Activated CD4-positive, alpha-beta T cell treated with anti-CD3 and anti-CD28 coated beads, Interleukin-2, amount 50 U/mL, for 48 hours (primary cell): ENCODE measurements at regions not wholly inside any gene's neighbourhood (a gene's known extent, or its start where the extent isn't known, plus 50 kb on each side); places are given as distances from the start of the nearest gene placed in this dataset.

Source experiments
- DNase-seq, 2 experiments: peaks; one replicate each; pipeline ENCODE4 v3.0.0-alpha.2; 2020

GRCh38 chr20:57838670-57839151 lies 128.9 kb upstream of the PMEPA1 start:
- no peak for DNase-seq

- no peak for DNase-seq
Measured at GRCh38 chr20:57837208-57838035, 127.6 kb upstream of the PMEPA1 start.

- DNase-seq: no peak
Measured at GRCh38 chr20:57835588-57836455, 126.0 kb upstream of the PMEPA1 start.

- no peak for DNase-seq
Measured at GRCh38 chr20:57835074-57835452, 125.2 kb upstream of the PMEPA1 start.

- DNase-seq: no peak
Measured at GRCh38 chr20:57834306-57835073, 124.7 kb upstream of the PMEPA1 start.

GRCh38 chr20:57831993-57832585 lies 122.3 kb upstream of the PMEPA1 start:
- no peak for DNase-seq

GRCh38 chr20:57831326-57831992 lies 121.6 kb upstream of the PMEPA1 start:
- no peak for DNase-seq

- no peak for DNase-seq
Measured at GRCh38 chr20:57830515-57830895, 120.7 kb upstream of the PMEPA1 start.

- no peak for DNase-seq
Measured at GRCh38 chr20:57829805-57830514, 120.1 kb upstream of the PMEPA1 start.

GRCh38 chr20:57829336-57829735 lies 119.5 kb upstream of the PMEPA1 start:
- DNase-seq: no peak

- no peak for DNase-seq
Measured at GRCh38 chr20:57828696-57829095, 118.9 kb upstream of the PMEPA1 start.

- DNase-seq: no peak
Measured at GRCh38 chr20:57826666-57827287, 117.0 kb upstream of the PMEPA1 start.

GRCh38 chr20:57824909-57825308 lies 115.1 kb upstream of the PMEPA1 start:
- no peak for DNase-seq

GRCh38 chr20:57821935-57822334 lies 112.1 kb upstream of the PMEPA1 start:
- no peak for DNase-seq

- DNase-seq: no peak
Measured at GRCh38 chr20:57819691-57820380, 110.0 kb upstream of the PMEPA1 start.

- DNase-seq: no peak
Measured at GRCh38 chr20:57819291-57819690, 109.5 kb upstream of the PMEPA1 start.

- no peak for DNase-seq
Measured at GRCh38 chr20:57818418-57819181, 108.8 kb upstream of the PMEPA1 start.

- no peak for DNase-seq
Measured at GRCh38 chr20:57815405-57815804, 105.6 kb upstream of the PMEPA1 start.

GRCh38 chr20:57814529-57814928 lies 104.7 kb upstream of the PMEPA1 start:
- no peak for DNase-seq
